Heart right ventricle (tissue), 16 donors: ENCODE measurements at regions not wholly inside any gene's neighbourhood (a gene's known extent, or its start where the extent isn't known, plus 50 kb on each side); places are given as distances from the start of the nearest gene placed in this dataset.

ENCODE experiments used
- ATAC-seq, 8 donors: fragments of 200-7000 bp; cut with Tn5 transposase; one replicate each; pipeline ENCODE4 v1.9.1; 2020; ENCODE audit warnings: mild to moderate bottlenecking in 8 of 8, moderate library complexity in 8 of 8, moderate number of reproducible peaks in 1 of 8
- DNase-seq, 2 donors: peaks; one replicate each; pipeline ENCODE4 v3.0.0-alpha.2; 2020
- H3K27ac ChIP-seq, 10 donors: fragments of 200-600 bp; sonication (generic) in 2 of 10; one replicate each; pipeline versions ENCODE4 v1.5.0 to v1.8.0; 2020 to 2022; ENCODE audit warnings: mild to moderate bottlenecking in 3 of 10
- H3K27me3 ChIP-seq, 7 donors: fragments of 200-600 bp; one replicate each; pipeline ENCODE4 v1.8.0; 2021 to 2022; ENCODE audit warnings: mild to moderate bottlenecking in 2 of 7
- H3K36me3 ChIP-seq, 9 donors: fragments of 200-600 bp; sonication (generic) in 1 of 9; one replicate each; pipeline versions ENCODE4 v1.5.0 to v1.8.0; 2020 to 2022; ENCODE audit warnings: mild to moderate bottlenecking in 2 of 9
- H3K4me1 ChIP-seq, 9 donors: fragments of 200-600 bp; sonication (generic) in 1 of 9; one replicate each; pipeline versions ENCODE4 v1.5.0 to v1.8.0; 2020 to 2022; ENCODE audit warnings: mild to moderate bottlenecking in 4 of 9
- H3K4me3 ChIP-seq, 10 donors: fragments of 200-600 bp; sonication (generic) in 2 of 10; one replicate each; pipeline versions ENCODE4 v1.5.0 to v1.8.0; 2020 to 2022; ENCODE audit warnings: mild to moderate bottlenecking in 7 of 10, moderate library complexity in 2 of 10
- H3K9me3 ChIP-seq, 11 donors: fragments of 200-600 bp in 10 of 11; sonication (generic) in 2 of 11; one replicate each; pipeline versions ENCODE4 v1.5.0 to v1.8.0; 2013 to 2022; ENCODE audit warnings: mild to moderate bottlenecking in 2 of 11, control low read depth in 1 of 11, moderate library complexity in 1 of 11
- CTCF ChIP-seq, 9 donors: fragments of 200-600 bp; sonication (generic) in 2 of 9; IDR thresholded peaks; one replicate each; pipeline versions ENCODE4 v1.5.0 to v1.8.0; 2021 to 2022; ENCODE audit warnings: antibody characterized with exemption in 9 of 9, mild to moderate bottlenecking in 5 of 9, moderate library complexity in 1 of 9
- WGBS, 2 donors: extraction: QIAGEN DNeasy Blood & Tissue Kit; methylation state at CpG; one replicate each; pipeline ENCODE4 v1.1.7; 2013; ENCODE audit warnings: inconsistent platforms in 1 of 2; 5-methylcytosine and 5-hydroxymethylcytosine counted together
- intact Hi-C, 10 donors: fragments of 100-400 bp; cut with DNase I; formaldehyde crosslinking; loops; one replicate each; pipeline versions ENCODE4 v1.11.1 to v1.14.2; 2022
- donor health status: Arrhythmogenic right ventricular cardiomyopathy.
- donor health status: ischemic (EF 13 %, LVEDD 7.1; RV severe dilation, severe dysfunction).
- donor health status: healthy with polysubstance abuse.
- donor health status: DM: no; HTN: yes; CAD: no.
- donor health status: DM: no; HTN: no; CAD: no.
- donor health status: ischemic (EF 25% LVEDD 6.9; RV normal size, moderate dysfunction).
- donor health status: ischemic (EF 25% LVEDD 5.7; RV mildly dilated, moderate dysfunction).
- donor health status: healthy.
- donor health status: DM: yes; HTN: yes; CAD: no.
- donor health status: Ischemic cardiomyopathy.
- donor health status: ischemic (EF 35%, LVEDD 5.7; RV mildly dilated, moderate dysfunction).
- donor health status: nonischemic (EF 11% LVEDD 7.7; RV severe dilation, severe dysfunction).
- donor health status: DM: yes; HTN: yes; CAD: no.
- donor health status: PGD.
- donor health status: ischemic (EF 29% LVEDD 5.4; RV normal size, mild dysfunction).
- donor health status: nonischemic (EF 23%, LVEDD 6.1; RV moderate dilation, normal function).

- ATAC-seq, result no peak
- intact Hi-C loops, result no loop called here
- Histone ChIP-seq H3K9me3 (no peaks in the 10 kb centered on the region), H3K4me1 (peaks cover 0 to 29% (median 0%) of the 10 kb centered on the region in 9 donors), H3K27ac (peak overlapping the region in 1 of 10 donors; percentile 79), H3K36me3 (no peaks in the 10 kb centered on the region), H3K4me3 (no peak overlapping the region), H3K27me3 (no peaks in the 10 kb centered on the region)
- TF ChIP-seq CTCF (IDR thresholded peaks at IDR 0.05), result no peak
- 90 to 93% methylated on average over 3 of the region's 3 CpGs for WGBS, 2 donors
- no peak for DNase-seq
Observed at GRCh38 chr14:71341156-71341555, 433.9 kb downstream of the PCNX1 start.

- WGBS, 2 donors, result 75 to 81% methylated on average over 3 of the region's 3 CpGs
- intact Hi-C loops, result no loop called here
- no peak for DNase-seq
Observed at GRCh38 chr14:71343724-71344123, 436.5 kb downstream of the PCNX1 start.

GRCh38 chr14:71344506-71344905 lies 437.2 kb downstream of the PCNX1 start:
- WGBS, 2 donors, result 96 to 97% methylated on average over 8 of the region's 8 CpGs
- no peaks in the 10 kb centered on the region for H3K27me3 ChIP-seq
- intact Hi-C loops, result no loop called here
- no peak for ATAC-seq
- DNase-seq, result no peak
- peaks cover 0 to 25% (median 0%) of the 10 kb centered on the region in 9 donors for H3K4me1 ChIP-seq
- no peak overlapping the region for H3K27ac ChIP-seq
- no peaks in the 10 kb centered on the region for H3K9me3 ChIP-seq
- H3K4me3 ChIP-seq, result no peak overlapping the region
- H3K36me3 ChIP-seq, result no peaks in the 10 kb centered on the region
- TF ChIP-seq CTCF (IDR thresholded peaks at IDR 0.05), result no peak

More at GRCh38 chr14:71343724-71344123, 436.5 kb downstream of the PCNX1 start:
- H3K27ac ChIP-seq, result no peak overlapping the region
- no peak for TF ChIP-seq CTCF (IDR thresholded peaks at IDR 0.05)
- no peaks in the 10 kb centered on the region for H3K27me3 ChIP-seq
- no peaks in the 10 kb centered on the region for H3K36me3 ChIP-seq
- H3K4me1 ChIP-seq, result peaks cover 0 to 29% (median 0%) of the 10 kb centered on the region in 9 donors
- ATAC-seq, result no peak
- H3K4me3 ChIP-seq, result no peak overlapping the region
- no peaks in the 10 kb centered on the region for H3K9me3 ChIP-seq

GRCh38 chr14:71346685-71347084 lies 439.4 kb downstream of the PCNX1 start:
- WGBS, 2 donors, result 96 to 98% methylated on average over 5 of the region's 5 CpGs
- Histone ChIP-seq H3K27me3 (no peaks in the 10 kb centered on the region), H3K4me3 (no peak overlapping the region), H3K27ac (no peak overlapping the region), H3K4me1 (peaks cover 0 to 4% (median 0%) of the 10 kb centered on the region in 9 donors), H3K36me3 (no peaks in the 10 kb centered on the region), H3K9me3 (no peaks in the 10 kb centered on the region)
- ATAC-seq (no peak), DNase-seq (no peak)
- intact Hi-C loops, result no loop called here
- TF ChIP-seq CTCF (IDR thresholded peaks at IDR 0.05), result no peak
